Cardiac fibroblast (primary cell): ENCODE measurements at regions not wholly inside any gene's neighbourhood (a gene's known extent, or its start where the extent isn't known, plus 50 kb on each side); places are given as distances from the start of the nearest gene placed in this dataset.

Experiments
- DNase-seq, 2 donors: peaks; one replicate each; pipeline versions ENCODE4 v3.0.0 to v3.0.0-alpha.2; 2010; ENCODE audit warnings: low read depth in 2 of 2
- H3K4me3 ChIP-seq, 2 donors: replicated peaks in 1 of 2; 1 replicate in 1 of 2; 2 replicates in 1 of 2; pipeline ENCODE4 v1.5.1; 2011; ENCODE audit warnings: low read depth in 2 of 2, low read length in 2 of 2, mild to moderate bottlenecking in 2 of 2, moderate library complexity in 1 of 2
- TF ChIP-seq, protein P1 (sequence below): IDR thresholded peaks from one replicate; pipeline ENCODE4 v1.5.1; 2011; ENCODE audit warnings: low read depth, mild to moderate bottlenecking, low read length, inconsistent platforms

DNA sequence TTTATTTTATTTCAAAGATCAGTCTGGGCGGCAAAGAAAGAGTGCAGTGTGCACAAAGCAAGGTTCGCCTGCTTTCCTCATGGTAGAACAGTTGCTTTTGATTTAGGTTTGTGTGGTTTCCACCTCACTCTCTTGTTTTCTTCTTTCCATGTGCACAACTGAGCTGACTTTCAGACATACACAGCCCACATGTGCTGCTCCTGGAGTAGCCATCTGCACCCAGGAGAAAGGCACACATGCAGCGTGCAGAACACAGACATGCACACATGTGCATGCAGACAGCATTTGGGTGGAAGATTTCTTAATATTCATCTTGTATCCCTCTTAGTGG lies 302.1 kb downstream of the FZD1 start:
- TF ChIP-seq, protein P1, sequence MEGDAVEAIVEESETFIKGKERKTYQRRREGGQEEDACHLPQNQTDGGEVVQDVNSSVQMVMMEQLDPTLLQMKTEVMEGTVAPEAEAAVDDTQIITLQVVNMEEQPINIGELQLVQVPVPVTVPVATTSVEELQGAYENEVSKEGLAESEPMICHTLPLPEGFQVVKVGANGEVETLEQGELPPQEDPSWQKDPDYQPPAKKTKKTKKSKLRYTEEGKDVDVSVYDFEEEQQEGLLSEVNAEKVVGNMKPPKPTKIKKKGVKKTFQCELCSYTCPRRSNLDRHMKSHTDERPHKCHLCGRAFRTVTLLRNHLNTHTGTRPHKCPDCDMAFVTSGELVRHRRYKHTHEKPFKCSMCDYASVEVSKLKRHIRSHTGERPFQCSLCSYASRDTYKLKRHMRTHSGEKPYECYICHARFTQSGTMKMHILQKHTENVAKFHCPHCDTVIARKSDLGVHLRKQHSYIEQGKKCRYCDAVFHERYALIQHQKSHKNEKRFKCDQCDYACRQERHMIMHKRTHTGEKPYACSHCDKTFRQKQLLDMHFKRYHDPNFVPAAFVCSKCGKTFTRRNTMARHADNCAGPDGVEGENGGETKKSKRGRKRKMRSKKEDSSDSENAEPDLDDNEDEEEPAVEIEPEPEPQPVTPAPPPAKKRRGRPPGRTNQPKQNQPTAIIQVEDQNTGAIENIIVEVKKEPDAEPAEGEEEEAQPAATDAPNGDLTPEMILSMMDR: no peak
- no peak for DNase-seq
- H3K4me3 ChIP-seq: no peak overlapping the region

DNA sequence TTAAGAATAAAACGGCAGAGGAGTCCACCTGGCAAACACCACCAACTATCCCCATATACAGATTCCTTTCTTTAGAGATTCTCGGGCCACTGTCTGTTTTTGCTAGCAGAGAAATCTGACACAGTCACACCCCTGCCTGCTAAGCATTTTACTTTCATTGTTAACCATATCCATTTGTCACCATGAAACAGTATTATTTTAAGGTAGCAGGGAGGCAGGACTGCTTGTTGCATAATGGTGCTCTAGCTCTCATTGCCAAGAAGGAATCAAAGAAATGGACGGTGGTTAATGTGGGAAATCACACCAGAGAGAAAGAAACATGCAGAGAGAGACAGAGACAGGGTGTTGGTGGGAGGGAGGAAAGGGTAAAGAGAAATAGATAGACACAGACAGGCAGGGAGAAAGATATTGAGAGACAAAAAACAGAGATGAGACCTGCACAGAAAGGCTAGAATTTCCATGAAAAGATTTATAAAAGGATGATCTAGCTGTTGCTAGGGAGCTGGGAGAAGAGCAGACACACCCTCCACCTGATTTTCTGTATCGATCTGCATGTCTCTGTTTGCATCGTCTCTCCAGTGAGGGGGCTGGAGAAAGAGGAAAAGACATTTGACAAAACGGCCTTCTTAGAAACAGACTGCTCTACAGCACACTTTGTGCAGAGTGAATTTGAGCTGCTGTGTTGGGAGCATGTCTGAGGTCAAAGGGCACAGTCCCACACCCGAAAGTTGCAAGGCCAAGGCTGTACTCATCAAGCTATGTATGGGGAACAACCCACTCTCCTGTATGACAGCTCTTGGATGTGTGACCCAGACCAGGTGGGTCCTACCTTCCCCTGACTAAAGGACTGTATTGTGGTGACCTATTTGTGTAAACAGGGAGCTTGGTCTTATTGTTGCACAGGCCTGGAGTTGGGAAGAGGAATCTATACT lies 303.1 kb downstream of the FZD1 start:
- no peak for DNase-seq
- TF ChIP-seq, protein P1: no peak

DNA sequence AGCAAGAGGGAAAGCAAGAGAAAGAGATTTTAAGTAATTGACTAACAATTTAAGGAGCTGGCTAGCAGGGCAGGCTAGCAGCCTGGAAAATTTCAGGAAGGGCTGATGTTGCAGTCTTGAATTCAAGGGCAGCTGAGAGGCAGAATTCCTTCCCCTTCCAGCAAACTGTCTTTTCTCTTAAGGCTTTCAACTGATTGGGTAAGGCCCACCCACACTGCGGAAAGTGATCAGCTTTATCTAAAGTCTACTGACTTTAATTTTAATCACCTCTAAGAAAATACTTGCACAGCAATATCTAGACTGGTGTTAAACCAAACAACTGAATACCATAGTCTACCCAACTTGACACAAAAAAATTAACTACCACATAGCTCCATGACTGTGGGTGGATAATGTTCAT lies 303.9 kb downstream of the FZD1 start:
- DNase-seq: no peak
- H3K4me3 ChIP-seq: no peak overlapping the region
- TF ChIP-seq, protein P1: no peak

More for the DNA sequence above, 303.1 kb downstream of the FZD1 start:
- no peak overlapping the region for H3K4me3 ChIP-seq

DNA sequence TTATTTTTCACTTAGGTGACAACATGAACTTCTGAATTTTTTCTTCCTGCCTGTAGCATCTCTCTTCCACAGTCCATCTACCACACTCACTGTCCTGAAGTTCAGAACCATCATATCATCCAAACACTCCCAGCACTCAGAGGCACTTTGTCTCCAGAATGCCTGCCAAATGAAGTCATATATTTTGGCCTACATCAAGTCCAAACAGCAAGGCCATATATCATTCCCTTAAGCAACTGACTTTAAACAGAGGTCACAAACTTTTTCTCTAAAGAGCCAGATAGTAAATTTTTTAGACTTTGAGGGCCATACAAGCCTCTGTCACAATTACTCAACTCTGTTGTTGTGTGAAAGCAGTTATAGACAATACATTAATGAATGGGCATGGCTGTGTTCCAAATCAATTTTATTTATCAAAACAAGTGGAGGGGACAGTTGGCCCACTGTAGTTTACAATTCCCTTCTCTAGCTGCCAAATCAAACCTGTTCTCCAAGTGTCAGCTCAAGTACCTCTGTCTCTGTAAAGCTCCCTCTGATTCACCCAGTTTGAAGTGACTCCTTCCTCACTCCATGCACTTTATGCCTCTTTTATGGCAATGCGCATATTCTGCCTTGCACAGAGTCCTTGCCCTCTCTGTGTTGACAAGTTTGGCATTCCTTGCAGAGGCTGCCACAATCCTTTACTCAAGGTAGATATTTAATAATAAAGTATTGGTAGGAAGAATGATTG lies 305.7 kb downstream of the FZD1 start:
- peak in 1 of 2 donors; percentile 24 for DNase-seq
- no peak overlapping the region for H3K4me3 ChIP-seq
- TF ChIP-seq, protein P1: no peak

DNA sequence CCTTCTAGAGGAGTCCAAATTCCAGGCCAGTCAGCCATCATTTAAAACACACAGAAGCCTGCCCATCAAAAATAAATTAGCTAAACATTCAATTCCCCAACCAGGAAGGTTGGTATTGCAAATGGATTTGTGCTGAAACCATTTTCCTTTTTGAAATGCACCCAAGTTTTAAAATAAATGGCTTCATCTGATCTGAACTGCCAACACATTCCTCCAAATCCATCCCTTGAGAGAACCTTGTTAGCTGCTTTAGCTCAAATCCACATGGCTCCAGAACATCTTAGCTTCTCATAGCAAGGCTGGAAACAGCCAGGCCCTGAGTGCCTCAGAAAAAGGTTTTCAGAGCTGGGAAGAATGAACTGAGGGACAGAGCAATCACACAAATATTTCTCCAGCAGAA lies 306.3 kb downstream of the FZD1 start:
- H3K4me3 ChIP-seq: no peak overlapping the region
- DNase-seq: no peak
- TF ChIP-seq, protein P1: no peak

DNA sequence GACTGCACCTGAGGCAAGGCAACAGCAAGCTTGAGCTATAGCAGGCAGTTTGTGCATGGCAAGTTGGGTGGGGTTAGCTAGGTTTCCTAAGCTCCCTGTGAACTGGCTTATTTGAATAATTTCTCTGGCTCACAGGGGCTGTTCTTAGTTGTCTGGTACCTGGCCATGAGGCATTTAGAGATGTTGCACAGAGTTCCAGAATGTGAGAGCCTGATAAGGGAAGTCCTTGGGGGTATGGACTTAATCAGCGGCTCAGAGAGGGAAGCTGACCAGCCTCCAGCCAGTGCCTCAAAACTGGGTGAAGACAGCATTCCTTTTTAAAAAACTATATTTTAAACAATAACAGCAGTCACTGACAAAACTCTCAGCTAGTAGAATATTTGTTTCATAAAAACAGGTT lies 307.4 kb downstream of the FZD1 start:
- TF ChIP-seq, protein P1: no peak
- H3K4me3 ChIP-seq: no peak overlapping the region
- no peak for DNase-seq
